NCI-H128 (cell line): ENCODE measurements at regions not wholly inside any gene's neighbourhood (a gene's known extent, or its start where the extent isn't known, plus 50 kb on each side); places are given as distances from the start of the nearest gene placed in this dataset.

Experiments
- DNase-seq: peaks from one replicate; lab custom pipeline; 2025; ENCODE audit not compliant: unreplicated experiment; lab: John Stamatoyannopoulos, UW

DNA sequence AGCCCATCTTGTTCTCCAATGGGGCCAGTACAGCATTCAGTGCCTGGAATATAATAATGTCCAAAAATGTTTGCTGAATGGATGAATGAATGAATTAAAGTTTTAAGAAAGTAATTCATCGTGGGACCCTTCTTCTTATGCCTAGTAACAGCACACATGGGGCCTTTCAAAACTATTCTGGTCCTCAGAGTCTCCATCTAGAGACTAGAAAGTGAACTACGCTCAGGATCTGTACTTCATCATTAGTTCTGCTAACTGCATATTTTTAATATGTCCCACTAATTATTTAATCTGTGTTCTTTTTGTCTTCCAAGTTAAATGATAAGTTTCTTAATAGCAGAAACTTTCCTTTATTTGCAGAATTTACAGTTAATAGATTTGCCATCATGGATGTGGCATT lies 172.5 kb downstream of the SMAD2 start:
- DNase-seq: no peak

DNA sequence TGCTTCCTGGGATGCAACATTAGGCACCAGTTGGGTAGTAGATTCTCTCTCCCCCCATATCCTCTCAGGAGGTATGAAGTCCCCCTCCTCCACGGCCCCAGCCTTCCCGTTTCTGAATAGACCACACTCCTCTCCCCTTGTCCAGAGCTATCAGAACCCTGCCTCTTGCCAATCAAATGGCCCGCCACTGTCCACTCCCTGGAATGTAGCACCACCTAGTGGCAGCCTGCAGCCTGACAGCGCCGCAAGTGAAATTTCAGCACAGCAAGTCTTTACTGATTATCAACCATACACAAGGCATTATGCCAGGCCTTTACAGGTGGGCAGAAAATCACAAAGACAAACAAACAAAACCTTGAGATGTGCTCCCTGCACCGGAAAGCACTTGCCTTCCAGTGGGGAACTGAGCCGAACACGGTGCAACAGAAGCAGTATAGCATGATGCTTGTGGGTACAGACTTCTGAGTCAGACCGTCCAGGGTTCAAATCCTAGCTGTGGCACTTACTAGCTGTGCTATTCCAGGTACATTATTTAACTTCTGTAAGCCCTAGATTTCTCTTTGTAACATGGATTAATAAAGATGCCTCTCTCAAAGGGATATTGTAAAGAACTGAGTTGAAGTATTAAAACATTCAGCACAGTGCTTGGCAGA lies 174.0 kb downstream of the SMAD2 start:
- DNase-seq: peak; percentile 68

- DNase-seq: no peak
Observed at GRCh38 chr18:47755102-47755456, 175.4 kb downstream of the SMAD2 start.

DNA sequence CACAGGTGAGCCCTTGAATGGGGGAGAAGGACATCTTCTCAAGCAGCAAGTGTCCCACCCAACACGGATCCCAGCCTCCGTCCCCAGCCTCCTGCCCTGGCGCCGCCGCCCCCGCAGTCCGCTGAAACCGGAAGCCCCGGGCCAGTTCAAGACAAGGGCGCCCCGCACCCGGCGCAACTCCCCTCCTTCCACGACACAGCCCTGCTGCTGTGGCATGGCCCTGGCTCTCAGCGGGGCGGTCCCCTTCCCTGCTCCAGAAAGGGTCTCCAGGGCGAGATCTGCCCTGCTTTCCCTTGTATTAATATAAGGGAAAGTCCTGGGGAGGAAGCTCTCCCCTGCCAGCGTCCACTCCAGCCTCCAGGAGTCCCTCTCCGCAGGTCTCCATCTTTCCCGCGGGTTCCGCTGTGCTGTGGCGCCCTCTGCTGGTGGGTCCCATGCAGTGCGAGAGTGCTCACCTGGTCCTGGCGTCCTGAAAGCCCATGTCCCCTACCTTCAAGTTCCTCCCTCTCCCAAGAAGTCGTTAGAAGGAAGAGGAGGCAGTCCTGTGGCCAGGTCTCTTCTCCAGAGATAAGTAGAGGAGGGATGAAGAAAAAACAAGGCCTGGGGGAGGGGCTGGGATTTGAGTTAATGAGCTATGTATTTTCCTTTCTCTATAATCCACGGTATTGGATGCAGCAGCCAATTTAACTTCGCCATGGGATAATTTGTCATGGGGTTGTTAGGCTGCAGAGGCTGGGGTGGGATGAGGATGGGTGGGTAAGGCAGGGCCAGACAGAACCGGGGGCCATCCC lies 176.0 kb downstream of the SMAD2 start:
- peak; percentile 43 for DNase-seq

DNA sequence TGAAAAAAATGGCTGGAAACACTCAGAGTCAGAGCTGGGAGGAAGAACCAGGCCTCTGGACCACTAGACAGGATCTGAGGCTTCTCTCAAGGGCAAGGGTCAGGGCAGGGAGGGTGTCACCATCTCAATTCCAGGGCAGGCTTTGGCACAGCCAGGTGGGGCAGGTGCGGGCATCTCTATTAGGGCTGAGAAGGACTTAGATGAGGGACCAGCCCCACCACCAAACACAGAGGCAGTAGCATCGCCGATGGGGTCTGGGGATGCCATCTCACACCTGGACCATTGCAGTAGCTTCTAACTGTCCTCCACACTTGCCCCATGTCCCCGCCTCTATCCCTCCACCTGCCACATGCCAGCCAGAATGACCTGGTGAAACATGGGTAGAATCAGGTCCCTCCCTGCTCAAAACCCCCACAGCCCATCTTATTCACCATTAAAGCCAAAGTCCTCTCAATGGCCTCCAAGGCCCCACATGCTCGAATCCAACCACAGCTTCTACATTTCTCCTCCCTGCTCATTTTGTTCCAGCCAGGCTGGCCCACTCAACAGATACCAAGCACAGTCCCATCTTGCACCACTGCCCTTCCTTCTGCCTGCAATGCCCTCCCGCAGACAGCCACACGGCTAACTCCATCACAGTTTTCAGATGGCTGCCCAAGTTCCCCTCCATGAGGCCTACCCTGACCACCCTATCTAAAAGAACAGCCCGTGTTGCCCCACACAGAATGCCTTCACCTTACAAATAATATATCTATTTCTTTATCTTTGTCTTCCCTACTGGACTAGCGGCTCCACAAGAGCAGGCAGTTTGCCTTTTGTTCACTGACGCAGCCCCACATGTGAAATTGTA lies 177.4 kb downstream of the SMAD2 start:
- no peak for DNase-seq

DNA sequence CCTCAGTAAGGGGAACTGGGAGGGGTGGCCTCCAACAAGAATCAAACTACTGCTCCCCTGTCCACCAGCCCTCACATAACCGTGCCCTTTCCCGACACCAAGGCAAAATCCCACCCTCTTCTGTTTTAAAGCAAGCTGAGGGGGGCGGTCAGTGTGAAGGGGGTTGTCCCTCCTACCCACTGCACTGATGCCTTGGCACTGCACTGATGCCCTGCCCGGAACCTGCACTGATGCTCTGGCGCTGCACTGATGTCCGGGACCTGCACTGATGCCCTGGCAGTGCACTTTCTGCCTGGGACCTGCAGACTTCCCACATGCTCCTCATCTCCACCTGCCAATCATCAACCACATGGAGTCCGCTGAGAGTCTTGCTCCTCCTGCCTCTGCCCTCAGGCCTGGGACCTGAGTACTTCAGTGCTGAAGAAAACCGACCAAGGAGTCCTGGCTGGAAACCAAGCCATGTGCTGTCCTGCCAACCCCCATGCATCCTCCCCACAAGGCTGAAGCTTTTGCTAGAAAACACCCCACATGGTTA lies 179.5 kb downstream of the SMAD2 start:
- DNase-seq: no peak

GRCh38 chr18:47749600-47749973 lies 180.9 kb downstream of the SMAD2 start:
- no peak for DNase-seq

- peak; percentile 74 for DNase-seq
Observed at GRCh38 chr18:47748847-47749599, 181.4 kb downstream of the SMAD2 start.

GRCh38 chr18:47748093-47748796 lies 182.2 kb downstream of the SMAD2 start:
- no peak for DNase-seq

DNA sequence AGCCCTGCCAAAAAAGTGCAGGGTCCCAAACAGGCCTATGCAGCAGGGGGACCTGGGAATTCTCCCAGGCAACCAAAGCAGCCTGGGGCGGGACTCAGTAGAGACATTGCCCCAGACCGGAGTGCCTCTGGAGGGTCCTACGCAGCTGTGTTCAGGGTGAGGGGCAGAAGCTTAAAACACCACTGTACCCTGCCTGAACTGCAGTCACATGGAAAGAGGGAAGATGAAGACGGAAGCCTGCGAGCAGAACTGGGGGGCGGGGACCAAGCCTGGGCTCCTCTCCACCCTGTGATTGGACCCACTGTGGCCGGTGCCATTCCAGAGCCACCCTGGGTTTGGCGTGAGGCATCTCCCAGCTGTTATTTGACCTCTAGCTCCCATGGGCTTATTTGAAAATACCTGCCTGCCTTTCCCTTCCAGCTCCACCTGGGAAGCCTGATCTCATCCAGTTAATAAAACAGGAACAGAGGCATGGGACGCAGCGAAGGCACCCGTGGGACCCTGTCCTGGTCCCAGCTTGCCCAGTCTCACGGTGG lies 183.1 kb downstream of the SMAD2 start:
- DNase-seq: no peak

GRCh38 chr18:47746615-47747014 lies 183.8 kb downstream of the SMAD2 start:
- DNase-seq: no peak

DNA sequence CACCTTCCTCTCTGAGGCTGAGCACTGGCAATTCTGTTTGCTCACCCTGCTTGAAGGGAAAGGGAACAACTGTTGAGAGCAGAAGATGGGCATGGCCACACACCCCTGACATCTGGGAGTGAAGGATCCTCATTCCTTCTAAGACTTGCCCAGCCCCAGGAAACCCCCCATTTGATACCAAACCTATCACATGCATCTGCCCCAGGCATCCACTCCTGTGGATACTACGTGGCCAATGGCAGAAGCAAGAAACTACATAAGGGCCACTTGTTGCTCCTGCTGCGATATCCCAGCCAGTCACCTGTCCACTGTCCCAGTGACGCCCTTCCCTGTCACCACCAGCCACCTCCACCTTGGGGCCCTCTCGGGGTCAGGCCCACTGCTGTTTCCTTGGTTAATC lies 185.2 kb downstream of the SMAD2 start:
- no peak for DNase-seq

DNA sequence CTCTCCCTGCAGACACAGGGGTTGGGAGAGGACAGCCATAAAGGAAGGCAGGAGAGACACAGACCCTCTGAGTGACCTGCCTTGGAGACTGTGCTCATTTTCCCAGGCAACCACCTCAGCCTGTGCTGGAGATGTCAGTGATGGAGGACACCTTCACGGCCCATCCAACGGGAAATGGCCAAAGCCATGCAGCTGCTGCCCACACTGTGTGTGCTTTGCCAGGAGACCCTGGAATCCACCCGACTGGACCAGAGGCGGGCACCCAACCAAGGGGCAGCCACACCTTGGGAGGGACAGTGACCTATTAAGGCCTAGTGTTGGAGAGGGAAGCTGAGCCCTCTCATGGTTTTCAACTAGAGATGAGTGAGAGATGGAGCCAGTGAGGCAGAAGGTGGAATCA lies 192.5 kb downstream of the SMAD2 start:
- no peak for DNase-seq

- DNase-seq: no peak
Observed at GRCh38 chr18:47737198-47737830, 193.1 kb downstream of the SMAD2 start.

GRCh38 chr18:47736376-47737140 lies 193.9 kb downstream of the SMAD2 start:
- no peak for DNase-seq

- no peak for DNase-seq
Observed at GRCh38 chr18:47735041-47735702, 195.3 kb downstream of the SMAD2 start.

- no peak for DNase-seq
Observed at GRCh38 chr18:47731276-47731675, 199.2 kb downstream of the SMAD2 start.

GRCh38 chr18:47730795-47731194 lies 199.7 kb downstream of the SMAD2 start:
- no peak for DNase-seq
